Hypothalamus (tissue), 51 donors: ENCODE measurements at regions not wholly inside any gene's neighbourhood (a gene's known extent, or its start where the extent isn't known, plus 50 kb on each side); places are given as distances from the start of the nearest gene placed in this dataset.
A peak's percentile ranks its signal among the peaks of the same experiment; 100 is the strongest.
"Not testable (repeated sequence)": the region's sequence is repeated elsewhere in the genome, so short reads cannot be mapped to it uniquely, and the experiment has no call there.

ENCODE experiments used
- DNase-seq, 51 donors: peaks; one replicate each; lab custom pipeline; 2025; lab: John Stamatoyannopoulos, UW

DNA sequence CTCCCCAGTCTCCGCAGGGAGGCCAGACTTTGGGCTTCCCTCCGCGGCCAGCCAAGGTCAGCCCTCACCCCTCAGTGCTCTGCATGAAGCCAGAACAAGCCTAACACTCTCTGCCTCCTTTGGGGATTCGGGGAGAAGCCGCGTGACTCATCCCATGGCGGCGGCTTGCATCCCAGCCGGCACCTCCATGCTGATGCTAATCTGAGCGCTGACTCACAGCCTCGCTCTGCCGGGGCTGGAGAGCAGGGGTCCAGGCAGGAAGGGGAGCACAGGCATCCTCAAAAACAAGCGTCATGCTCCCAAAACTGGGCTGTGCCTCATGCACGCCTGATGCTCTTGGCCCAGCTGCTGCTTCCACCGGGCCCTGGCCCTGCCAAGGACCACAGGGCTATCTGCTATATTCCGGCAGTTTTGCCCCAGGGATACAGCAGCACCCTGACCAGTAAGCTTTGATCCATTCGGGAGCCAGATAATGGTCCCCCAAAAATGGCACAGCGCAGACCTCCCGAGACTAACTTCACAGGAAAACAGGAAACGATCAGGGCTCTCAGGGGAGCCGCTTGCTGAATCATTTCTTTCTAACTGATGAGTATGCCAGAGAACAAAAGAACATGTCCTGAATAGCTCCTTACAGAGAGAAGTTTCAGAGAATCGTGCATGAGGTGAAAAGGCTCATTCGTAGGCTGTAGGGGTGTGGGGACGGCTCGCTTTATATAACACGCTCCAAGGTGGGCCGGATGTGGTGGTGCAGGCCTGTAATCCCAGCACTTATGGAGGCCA lies 254.4 kb upstream of the USP9Y start:
- not testable (repeated sequence) for DNase-seq

- DNase-seq: not testable (repeated sequence)
These were observed 252.5 kb upstream of the USP9Y start for GRCh38 chrY:12448561-12448960.

DNA sequence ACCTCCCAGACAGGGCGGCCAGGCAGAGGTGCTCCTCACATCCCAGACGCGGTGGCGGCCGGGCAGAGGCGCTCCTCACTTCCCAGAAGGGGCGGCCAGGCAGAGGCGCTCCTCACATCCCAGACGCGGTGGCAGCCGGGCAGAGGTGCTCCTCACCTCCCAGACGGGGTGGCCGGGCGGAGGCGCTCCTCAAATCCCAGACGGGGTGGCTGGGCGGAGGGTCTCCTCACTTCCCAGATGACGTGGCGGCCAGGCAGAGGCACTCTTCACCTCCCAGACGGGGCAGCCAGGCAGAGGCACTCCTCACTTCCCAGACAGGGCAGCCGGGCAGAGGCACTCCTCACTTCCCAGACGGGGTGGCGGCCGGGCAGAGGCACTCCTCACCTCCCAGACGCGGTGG lies 247.7 kb upstream of the USP9Y start:
- peak in 1 of 51 donors; percentile 0 for DNase-seq

DNA sequence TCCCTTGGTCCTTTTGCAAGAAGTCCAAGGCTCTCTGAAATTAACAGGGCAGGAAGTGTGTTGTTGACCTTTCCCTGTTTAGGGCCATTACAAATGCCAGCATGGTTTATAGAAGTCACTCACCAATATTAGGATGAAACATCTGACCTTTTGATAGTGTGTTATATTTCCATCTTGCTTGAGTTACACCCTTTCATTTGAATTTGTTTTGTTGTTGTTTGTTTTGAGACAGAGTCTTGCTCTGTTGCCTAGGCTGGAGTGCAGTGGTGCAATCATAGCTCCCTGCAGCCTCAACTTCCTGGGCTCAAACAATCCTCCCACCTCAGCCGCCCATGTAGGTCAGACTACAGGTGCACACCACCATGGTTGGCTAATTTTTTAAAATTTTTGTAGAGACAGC lies 241.1 kb upstream of the USP9Y start:
- DNase-seq: no peak

- no peak for DNase-seq
These were observed 236.9 kb upstream of the USP9Y start for GRCh38 chrY:12464155-12464554.

- no peak for DNase-seq
These were observed 235.3 kb upstream of the USP9Y start for GRCh38 chrY:12465706-12466105.

- no peak for DNase-seq
These were observed 231.9 kb upstream of the USP9Y start for GRCh38 chrY:12469081-12469480.

GRCh38 chrY:12474472-12474871 lies 226.6 kb upstream of the USP9Y start:
- no peak for DNase-seq

DNA sequence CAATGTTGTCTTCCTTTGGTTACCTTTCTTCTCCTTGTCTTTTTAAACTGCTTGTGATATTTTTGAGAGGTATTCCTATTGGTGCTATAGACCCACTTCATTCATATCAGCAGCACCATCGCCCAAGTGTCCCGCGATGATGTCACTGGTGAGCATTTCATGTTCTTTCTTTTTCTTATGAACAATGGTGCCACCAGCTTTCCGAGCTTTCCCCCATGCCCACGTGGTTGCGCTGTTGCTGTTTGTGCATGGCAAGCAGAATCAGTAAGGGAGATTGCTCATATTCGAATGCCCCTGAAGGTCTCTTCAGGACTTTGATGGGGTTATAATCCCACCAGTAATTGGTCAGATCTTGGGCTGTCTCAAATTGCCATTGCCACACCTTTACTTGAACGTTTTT lies 221.6 kb upstream of the USP9Y start:
- peak in 4 of 51 donors; percentile 0 for DNase-seq

DNA sequence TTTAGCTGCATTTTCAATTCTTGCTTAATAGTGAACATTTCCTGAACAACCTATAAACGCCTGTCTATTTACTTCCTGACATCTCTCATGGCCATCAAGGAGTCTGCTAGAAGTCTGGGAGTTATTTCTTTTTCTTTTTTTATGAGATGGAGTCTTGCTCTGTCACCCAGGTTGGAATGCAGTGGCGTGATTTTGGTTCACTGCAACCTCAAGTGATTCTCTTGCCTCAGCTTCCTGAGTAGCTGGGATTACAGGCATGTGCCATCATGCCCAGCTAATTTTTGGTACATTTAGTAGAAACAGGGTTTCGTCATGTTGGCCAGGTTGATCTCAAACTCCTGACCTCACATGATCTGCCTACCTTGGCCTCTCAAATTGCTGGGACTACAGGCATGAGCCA lies 217.6 kb upstream of the USP9Y start:
- DNase-seq: no peak

DNA sequence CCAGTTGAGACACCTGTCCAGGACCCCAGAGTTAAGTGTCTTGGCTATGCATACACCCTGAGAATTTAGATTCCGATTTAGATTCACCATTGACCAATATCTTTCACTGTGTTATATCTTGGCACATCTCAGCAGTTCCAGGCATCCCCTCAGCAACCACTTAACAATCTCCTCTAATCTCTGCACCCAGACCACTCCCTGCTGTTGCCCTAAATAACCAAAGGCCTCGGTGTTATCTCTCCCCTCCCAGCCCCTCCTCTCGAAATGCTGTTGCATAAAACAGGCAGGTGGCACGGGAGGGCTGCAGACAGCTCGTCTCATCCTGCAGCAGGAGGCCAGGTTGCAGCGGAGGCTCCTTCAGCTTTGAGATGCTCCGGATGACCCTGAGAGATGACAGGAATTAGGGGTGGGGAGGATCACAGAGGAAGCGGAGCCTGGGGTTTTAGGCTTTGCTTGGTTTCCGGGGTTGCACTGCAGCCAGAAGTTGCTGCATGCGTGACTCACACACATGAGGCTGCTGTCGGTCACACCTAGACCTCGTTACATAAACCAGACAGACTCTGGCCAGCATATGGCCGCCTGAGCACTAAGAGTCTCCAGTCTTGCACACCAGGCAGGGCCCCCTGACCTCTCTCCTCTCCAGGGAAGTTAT lies 210.3 kb upstream of the USP9Y start:
- no peak for DNase-seq

- DNase-seq: no peak
These were observed 208.8 kb upstream of the USP9Y start for GRCh38 chrY:12492218-12492617.

- DNase-seq: no peak
These were observed 205.0 kb upstream of the USP9Y start for GRCh38 chrY:12496007-12496406.

DNA sequence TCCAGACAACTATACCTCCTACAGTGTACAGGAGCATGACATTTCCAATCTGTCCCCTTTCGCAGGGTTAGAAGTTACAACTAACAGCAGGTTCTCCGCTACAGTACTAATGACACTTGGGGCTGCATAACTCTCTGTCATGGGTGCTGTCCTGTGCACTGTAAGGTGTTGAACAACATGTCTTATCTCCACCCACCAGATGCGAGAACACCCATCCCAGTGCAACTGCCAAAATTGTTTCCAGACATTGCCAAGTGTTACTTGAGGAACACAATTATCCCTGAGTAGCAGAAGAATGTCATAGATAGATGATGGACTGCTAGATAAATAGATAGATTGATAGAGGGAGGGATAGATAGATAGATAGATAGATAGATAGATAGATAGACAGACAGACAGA lies 200.9 kb upstream of the USP9Y start:
- DNase-seq: no peak

DNA sequence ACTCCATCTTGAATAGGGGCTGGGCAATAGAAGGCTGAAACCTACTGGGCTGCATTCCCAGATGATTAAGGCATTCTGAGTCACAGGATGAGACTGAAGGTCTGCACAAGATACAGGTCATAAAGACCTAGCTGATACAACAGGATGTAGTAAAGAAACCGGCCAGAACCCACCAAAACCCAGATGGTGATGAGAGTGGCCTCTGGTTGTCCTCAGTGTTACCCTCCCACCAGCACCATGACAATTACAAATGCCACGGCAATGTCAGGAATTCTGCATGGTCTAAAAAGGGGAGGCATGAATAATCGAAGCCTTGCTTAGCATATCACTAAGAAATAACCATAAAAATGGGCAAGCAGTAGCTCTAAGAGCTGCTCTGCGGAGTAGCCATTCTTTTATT lies 197.0 kb upstream of the USP9Y start:
- not testable (repeated sequence) for DNase-seq

GRCh38 chrY:12517338-12517737 lies 183.7 kb upstream of the USP9Y start:
- DNase-seq: no peak

DNA sequence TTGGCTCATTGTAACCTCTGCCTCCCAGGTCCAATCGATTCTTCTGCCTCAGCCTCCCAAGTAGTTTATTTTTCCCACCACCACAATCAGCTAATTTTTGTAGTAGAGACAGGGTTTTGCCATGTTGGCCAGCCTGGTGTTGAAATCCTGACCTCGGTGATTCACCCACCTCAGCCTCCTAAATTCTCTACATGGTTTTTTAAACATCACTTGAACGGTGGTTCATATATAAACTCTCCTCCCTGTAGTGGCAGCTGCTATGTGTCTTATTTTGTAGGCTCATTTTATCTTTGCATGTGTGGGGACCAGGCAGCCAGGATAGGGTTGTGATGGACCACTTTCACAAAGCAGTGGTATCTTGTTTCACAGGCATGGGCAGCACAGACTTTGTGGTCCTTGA lies 175.8 kb upstream of the USP9Y start:
- no peak for DNase-seq

DNA sequence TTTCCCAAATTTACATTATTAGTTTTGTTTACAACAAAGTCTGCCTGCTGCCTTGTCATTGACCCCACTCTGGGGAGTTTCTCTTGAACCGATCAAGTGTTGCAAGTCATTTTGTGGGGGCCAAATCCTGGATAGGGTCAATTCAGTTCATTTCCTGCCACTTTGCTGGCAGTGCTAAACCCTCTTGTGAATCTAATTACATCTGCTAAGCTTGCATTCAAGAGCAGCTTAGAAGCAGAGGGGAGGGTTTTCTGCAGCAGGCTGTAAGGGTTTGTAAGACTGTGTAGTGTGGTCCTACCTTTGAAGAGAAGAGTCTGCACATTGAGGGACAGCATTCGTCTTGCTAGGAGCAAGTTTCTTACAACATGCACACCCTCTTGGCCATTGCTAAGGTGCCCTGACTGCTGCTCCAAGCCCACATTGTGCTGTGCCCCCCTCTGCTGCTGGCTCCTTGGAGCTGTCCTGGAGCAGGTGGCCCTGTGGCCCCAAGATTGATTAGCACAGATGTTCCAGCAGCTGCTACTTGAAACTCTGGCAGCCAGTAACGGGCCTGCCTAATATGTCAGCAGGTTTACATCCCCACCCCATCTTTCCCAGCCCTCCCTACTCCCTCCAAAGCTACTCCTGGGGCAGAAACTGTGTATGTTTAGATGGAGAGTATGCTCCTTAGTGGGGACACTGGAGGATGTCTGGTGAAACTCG lies 174.5 kb upstream of the USP9Y start:
- DNase-seq: no peak

DNA sequence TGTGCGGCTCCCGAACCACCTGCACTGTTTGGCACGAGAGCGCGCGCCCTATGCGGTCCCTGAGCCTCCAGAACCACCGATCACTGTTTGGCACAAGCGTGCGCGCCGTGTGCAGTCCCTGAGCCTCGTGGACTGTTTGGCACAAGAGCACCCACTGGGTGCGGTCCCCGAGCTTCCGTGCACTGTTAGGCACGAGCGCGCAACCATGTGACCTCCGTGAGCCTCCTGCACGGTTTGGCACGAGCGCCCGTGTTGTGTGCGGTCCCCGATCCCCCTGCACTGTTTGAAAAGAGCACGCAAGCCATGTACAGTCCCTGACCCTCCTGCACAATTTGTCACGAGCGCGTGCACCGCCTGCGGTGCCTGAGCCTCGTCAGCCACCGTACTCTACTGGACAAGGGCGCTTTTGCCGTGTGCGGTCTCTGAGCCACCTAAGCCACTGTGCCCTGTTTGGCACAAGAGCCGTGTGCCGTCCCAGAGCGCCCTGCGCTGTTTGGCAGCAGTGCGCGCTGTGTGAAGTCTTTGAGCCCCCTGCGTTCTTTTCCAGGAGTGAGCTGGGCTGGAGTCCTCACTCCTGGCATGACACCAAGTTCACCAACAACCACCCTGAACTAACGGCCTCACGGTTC lies 163.7 kb upstream of the USP9Y start:
- no peak for DNase-seq

GRCh38 chrY:12546746-12547420 lies 154.1 kb upstream of the USP9Y start:
- DNase-seq: no peak
